HUES64 (cell line): ENCODE measurements at regions not wholly inside any gene's neighbourhood (a gene's known extent, or its start where the extent isn't known, plus 50 kb on each side); places are given as distances from the start of the nearest gene placed in this dataset.

Source experiments
- H3K27ac ChIP-seq: 2 replicates; pipeline ENCODE4 v1.7.0; 2013; ENCODE audit warnings: low read depth, low read length, inconsistent platforms
- H3K27me3 ChIP-seq: 2 replicates; pipeline ENCODE4 v1.6.1; 2013; ENCODE audit warnings: mild to moderate bottlenecking, low read length; ENCODE audit not compliant: insufficient read depth
- H3K36me3 ChIP-seq: 2 replicates; pipeline ENCODE4 v1.6.1; 2013; ENCODE audit warnings: mild to moderate bottlenecking, low read length; ENCODE audit not compliant: insufficient read depth
- H3K4me1 ChIP-seq: 2 replicates; pipeline ENCODE4 v1.6.1; 2013; ENCODE audit warnings: mild to moderate bottlenecking, low read length, moderate library complexity; ENCODE audit not compliant: insufficient read depth
- H3K4me3 ChIP-seq: 2 replicates; pipeline ENCODE4 v1.5.1; 2013; ENCODE audit warnings: mild to moderate bottlenecking, low read length, moderate library complexity
- H3K9ac ChIP-seq: 2 replicates; pipeline ENCODE4 v1.6.1; 2013; ENCODE audit warnings: mild to moderate bottlenecking, low read depth, low read length
- H3K9me3 ChIP-seq: 2 replicates; pipeline ENCODE4 v1.6.1; 2013; ENCODE audit warnings: low read depth, low read length; ENCODE audit not compliant: insufficient read depth
- WGBS: fragments of 150-250, 120-280 bp; methylation state at CpG from one replicate; pipeline ENCODE4 v1.1.7; 2013; ENCODE audit warnings: missing lambda C conversion rate; 5-methylcytosine and 5-hydroxymethylcytosine counted together

GRCh38 chr15:62639432-62639831 is 403.1 kb upstream of the TPM1 start:
- Histone ChIP-seq H3K4me1 (peaks cover 16% of the 10 kb centered on the region; the same call in 1 of the 2 replicates), H3K9ac (no peak overlapping the region), H3K4me3 (no peak overlapping the region), H3K36me3 (no peaks in the 10 kb centered on the region), H3K27ac (no peak overlapping the region), H3K27me3 (no peaks in the 10 kb centered on the region), H3K9me3 (no peaks in the 10 kb centered on the region)
- 94% methylated on average over 4 of the region's 4 CpGs for WGBS

GRCh38 chr15:62639906-62640605 is 402.5 kb upstream of the TPM1 start:
- WGBS = 95% methylated on average over 6 of the region's 6 CpGs

GRCh38 chr15:62641825-62642224 is 400.7 kb upstream of the TPM1 start:
- Histone ChIP-seq H3K9me3 (no peaks in the 10 kb centered on the region), H3K9ac (no peak overlapping the region), H3K36me3 (no peaks in the 10 kb centered on the region), H3K4me3 (no peak overlapping the region), H3K27me3 (no peaks in the 10 kb centered on the region), H3K4me1 (peaks cover 13% of the 10 kb centered on the region; the same call in 1 of the 2 replicates), H3K27ac (no peak overlapping the region)
- 93% methylated on average over 3 of the region's 3 CpGs for WGBS

More at GRCh38 chr15:62639906-62640605, 402.5 kb upstream of the TPM1 start:
- Histone ChIP-seq H3K9ac (no peak overlapping the region), H3K36me3 (no peaks in the 10 kb centered on the region), H3K9me3 (no peaks in the 10 kb centered on the region), H3K27ac (no peak overlapping the region), H3K4me1 (peaks cover 18% of the 10 kb centered on the region; the same call in 1 of the 2 replicates), H3K27me3 (no peaks in the 10 kb centered on the region), H3K4me3 (no peak overlapping the region)

- WGBS = 97% methylated on average over 4 of the region's 4 CpGs
Measured at GRCh38 chr15:62643572-62643971, 399.0 kb upstream of the TPM1 start.

GRCh38 chr15:62644216-62644888 is 398.2 kb upstream of the TPM1 start:
- Histone ChIP-seq H3K27me3 (no peaks in the 10 kb centered on the region), H3K4me1 (0 out of 2 replicates have a peak, but pooled peaks cover 5% of the 10 kb centered on the region), H3K27ac (no peak overlapping the region), H3K9me3 (no peaks in the 10 kb centered on the region), H3K36me3 (no peaks in the 10 kb centered on the region), H3K9ac (no peak overlapping the region), H3K4me3 (no peak overlapping the region)
- WGBS = 63% methylated on average over 7 of the region's 7 CpGs

More at GRCh38 chr15:62643572-62643971, 399.0 kb upstream of the TPM1 start:
- Histone ChIP-seq H3K27me3 (no peaks in the 10 kb centered on the region), H3K4me3 (no peak overlapping the region), H3K4me1 (0 out of 2 replicates have a peak, but pooled peaks cover 5% of the 10 kb centered on the region), H3K36me3 (no peaks in the 10 kb centered on the region), H3K27ac (no peak overlapping the region), H3K9ac (no peak overlapping the region), H3K9me3 (no peaks in the 10 kb centered on the region)

GRCh38 chr15:62644889-62645742 is 397.4 kb upstream of the TPM1 start:
- no peaks in the 10 kb centered on the region for H3K36me3 ChIP-seq
- H3K27ac ChIP-seq = no peak overlapping the region
- 85% methylated on average over 15 of the region's 15 CpGs for WGBS
- H3K9me3 ChIP-seq = no peaks in the 10 kb centered on the region
- H3K27me3 ChIP-seq = no peaks in the 10 kb centered on the region
- 0 out of 2 replicates have a peak, but pooled peaks cover 5% of the 10 kb centered on the region for H3K4me1 ChIP-seq
- H3K4me3 ChIP-seq = no peak overlapping the region
- H3K9ac ChIP-seq = no peak overlapping the region

GRCh38 chr15:62647202-62647842 is 395.2 kb upstream of the TPM1 start:
- Histone ChIP-seq H3K9ac (no peak overlapping the region), H3K27me3 (no peaks in the 10 kb centered on the region), H3K36me3 (no peaks in the 10 kb centered on the region), H3K27ac (no peak overlapping the region), H3K4me1 (0 out of 2 replicates have a peak, but pooled peaks cover 5% of the 10 kb centered on the region), H3K4me3 (no peak overlapping the region), H3K9me3 (no peaks in the 10 kb centered on the region)
- WGBS = 89% methylated on average over 12 of the region's 12 CpGs

GRCh38 chr15:62647843-62648505 is 394.6 kb upstream of the TPM1 start:
- no peak overlapping the region for H3K9ac ChIP-seq
- H3K9me3 ChIP-seq = no peaks in the 10 kb centered on the region
- H3K36me3 ChIP-seq = peaks cover under 1% of the 10 kb centered on the region
- WGBS = 94% methylated on average over 4 of the region's 7 CpGs
- H3K4me1 ChIP-seq = 0 out of 2 replicates have a peak, but pooled peaks cover 5% of the 10 kb centered on the region
- H3K4me3 ChIP-seq = no peak overlapping the region
- no peak overlapping the region for H3K27ac ChIP-seq
- no peaks in the 10 kb centered on the region for H3K27me3 ChIP-seq

- 0 out of 2 replicates have a peak, but pooled peaks cover 5% of the 10 kb centered on the region for H3K4me1 ChIP-seq
- H3K27ac ChIP-seq = no peak overlapping the region
- peaks cover 9% of the 10 kb centered on the region for H3K36me3 ChIP-seq
- no peak overlapping the region for H3K9ac ChIP-seq
- peaks cover 1% of the 10 kb centered on the region; the same call in 1 of the 2 replicates for H3K9me3 ChIP-seq
- 85% methylated on average over 4 of the region's 6 CpGs for WGBS
- no peaks in the 10 kb centered on the region for H3K27me3 ChIP-seq
- no peak overlapping the region for H3K4me3 ChIP-seq
Measured at GRCh38 chr15:62648954-62649353, 393.6 kb upstream of the TPM1 start.

GRCh38 chr15:62649793-62650420 is 392.6 kb upstream of the TPM1 start:
- Histone ChIP-seq H3K36me3 (peaks cover 12% of the 10 kb centered on the region), H3K27me3 (no peaks in the 10 kb centered on the region), H3K4me3 (no peak overlapping the region), H3K27ac (no peak overlapping the region), H3K9me3 (peaks cover 5% of the 10 kb centered on the region; the same call in 1 of the 2 replicates), H3K9ac (no peak overlapping the region), H3K4me1 (no peaks in the 10 kb centered on the region)
- 95% methylated on average over 12 of the region's 12 CpGs for WGBS
